Upper lobe of right lung (tissue), 1 donor: ENCODE measurements at regions not wholly inside any gene's neighbourhood (a gene's known extent, or its start where the extent isn't known, plus 50 kb on each side); places are given as distances from the start of the nearest gene placed in this dataset.
A peak's percentile ranks its signal among the peaks of the same experiment; 100 is the strongest.
"Not testable (repeated sequence)": the region's sequence is repeated elsewhere in the genome, so short reads cannot be mapped to it uniquely, and the experiment has no call there.

Source experiments
- ATAC-seq: fragments of 200-7000 bp; cut with Tn5 transposase; one replicate; pipeline ENCODE4 v1.9.1; 2020; ENCODE audit warnings: mild to moderate bottlenecking, moderate library complexity
- DNase-seq: peaks from one replicate; pipeline ENCODE4 v3.0.0-alpha.2; 2020
- H3K27ac ChIP-seq: fragments of 200-600 bp; one replicate; pipeline ENCODE4 v1.8.0; 2022
- H3K27me3 ChIP-seq: fragments of 200-600 bp; one replicate; pipeline ENCODE4 v1.8.0; 2022; ENCODE audit warnings: mild to moderate bottlenecking
- H3K36me3 ChIP-seq: fragments of 200-600 bp; one replicate; pipeline ENCODE4 v1.8.0; 2022
- H3K4me1 ChIP-seq: fragments of 200-600 bp; one replicate; pipeline ENCODE4 v1.8.0; 2022
- H3K4me3 ChIP-seq: fragments of 200-600 bp; one replicate; pipeline ENCODE4 v1.8.0; 2022; ENCODE audit warnings: mild to moderate bottlenecking
- H3K9me3 ChIP-seq: fragments of 200-600 bp; one replicate; pipeline ENCODE4 v1.8.0; 2022
- intact Hi-C: fragments of 100-400 bp; cut with DNase I; formaldehyde crosslinking; loops from one replicate; pipeline ENCODE4 v1.11.0; 2022
- TF ChIP-seq, protein P1 (sequence below): fragments of 200-600 bp; IDR thresholded peaks from one replicate; pipeline ENCODE4 v1.8.0; 2022; ENCODE audit warnings: antibody characterized with exemption
- donor health status: DM: no; HTN: yes; CAD: no; lungs with severe emphysema.

DNA sequence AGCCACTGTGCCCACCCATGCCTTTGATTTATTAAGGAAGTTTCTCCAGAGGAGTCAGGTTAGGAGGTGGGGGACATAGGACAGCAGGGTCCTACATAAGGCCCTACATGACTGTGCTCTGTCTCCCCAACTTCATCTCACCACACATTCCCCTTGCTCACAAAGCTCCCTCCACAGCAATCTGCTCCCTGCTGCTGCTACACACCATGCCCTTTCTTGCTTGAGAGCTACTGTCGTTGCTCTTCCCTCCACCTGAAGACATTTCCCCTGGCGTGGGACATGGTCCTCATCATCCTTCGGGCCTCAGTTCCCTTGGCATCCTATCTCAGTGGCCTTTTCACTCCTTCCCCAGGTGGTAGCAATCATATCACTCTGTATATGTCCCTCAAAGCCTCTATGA, 75.9 kb upstream of the DAPK1 start:
- Histone ChIP-seq H3K27ac (no peak overlapping the region), H3K4me3 (no peak overlapping the region), H3K36me3 (no peaks in the 10 kb centered on the region), H3K9me3 (no peaks in the 10 kb centered on the region), H3K4me1 (no peaks in the 10 kb centered on the region), H3K27me3 (no peaks in the 10 kb centered on the region)
- no peak for ATAC-seq
- intact Hi-C loops: no loop called here
- TF ChIP-seq, protein P1, sequence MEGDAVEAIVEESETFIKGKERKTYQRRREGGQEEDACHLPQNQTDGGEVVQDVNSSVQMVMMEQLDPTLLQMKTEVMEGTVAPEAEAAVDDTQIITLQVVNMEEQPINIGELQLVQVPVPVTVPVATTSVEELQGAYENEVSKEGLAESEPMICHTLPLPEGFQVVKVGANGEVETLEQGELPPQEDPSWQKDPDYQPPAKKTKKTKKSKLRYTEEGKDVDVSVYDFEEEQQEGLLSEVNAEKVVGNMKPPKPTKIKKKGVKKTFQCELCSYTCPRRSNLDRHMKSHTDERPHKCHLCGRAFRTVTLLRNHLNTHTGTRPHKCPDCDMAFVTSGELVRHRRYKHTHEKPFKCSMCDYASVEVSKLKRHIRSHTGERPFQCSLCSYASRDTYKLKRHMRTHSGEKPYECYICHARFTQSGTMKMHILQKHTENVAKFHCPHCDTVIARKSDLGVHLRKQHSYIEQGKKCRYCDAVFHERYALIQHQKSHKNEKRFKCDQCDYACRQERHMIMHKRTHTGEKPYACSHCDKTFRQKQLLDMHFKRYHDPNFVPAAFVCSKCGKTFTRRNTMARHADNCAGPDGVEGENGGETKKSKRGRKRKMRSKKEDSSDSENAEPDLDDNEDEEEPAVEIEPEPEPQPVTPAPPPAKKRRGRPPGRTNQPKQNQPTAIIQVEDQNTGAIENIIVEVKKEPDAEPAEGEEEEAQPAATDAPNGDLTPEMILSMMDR: no peak
- no peak for DNase-seq

DNA sequence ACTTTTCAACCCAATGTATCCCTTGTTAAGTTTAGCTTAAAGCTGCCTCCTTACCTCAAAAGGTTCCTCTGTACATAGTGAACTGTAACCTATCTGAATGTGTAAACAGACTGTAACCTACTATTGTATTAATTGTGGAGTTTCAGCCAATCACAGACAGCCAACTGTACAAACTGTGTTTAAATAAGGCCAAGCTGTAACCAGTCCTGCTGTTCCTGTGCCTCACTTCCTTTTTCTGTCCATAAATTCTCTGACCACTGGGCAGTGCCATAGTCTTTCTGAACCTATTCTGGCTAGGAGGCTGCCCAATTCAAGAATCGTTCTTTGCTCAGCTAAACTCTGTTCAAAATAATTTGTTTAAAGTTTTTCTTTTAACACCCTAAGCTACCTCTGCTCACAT, 74.7 kb upstream of the DAPK1 start:
- no peaks in the 10 kb centered on the region for H3K9me3 ChIP-seq
- ATAC-seq (no peak), DNase-seq (no peak)
- no peak overlapping the region for H3K27ac ChIP-seq
- H3K36me3 ChIP-seq: no peaks in the 10 kb centered on the region
- H3K27me3 ChIP-seq: no peaks in the 10 kb centered on the region
- intact Hi-C loops: no loop called here
- H3K4me1 ChIP-seq: no peaks in the 10 kb centered on the region
- TF ChIP-seq, protein P1: peak; percentile 5
- no peak overlapping the region for H3K4me3 ChIP-seq

DNA sequence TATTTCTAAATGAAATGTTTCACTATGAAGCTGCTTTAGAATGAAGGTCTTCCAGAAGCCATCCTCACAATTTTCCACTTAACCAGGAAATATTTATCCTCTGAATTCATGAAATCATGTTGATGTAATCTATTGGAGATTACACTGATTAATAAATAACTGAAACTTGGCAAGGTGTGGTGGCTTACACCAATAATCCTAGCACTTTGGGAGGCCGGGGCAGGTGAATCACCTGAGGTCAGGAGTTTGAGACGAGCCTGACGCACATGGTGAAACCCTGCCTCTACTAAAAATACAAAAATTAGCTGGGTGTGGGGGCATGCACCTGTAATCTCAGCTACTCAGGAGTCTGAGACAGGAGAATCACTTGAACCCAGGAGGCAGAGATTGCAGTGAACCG, 73.8 kb upstream of the DAPK1 start:
- H3K4me3 ChIP-seq, H3K27ac ChIP-seq, intact Hi-C loops, H3K4me1 ChIP-seq, ATAC-seq, DNase-seq, H3K27me3 ChIP-seq, H3K36me3 ChIP-seq, H3K9me3 ChIP-seq: not testable (repeated sequence)

DNA sequence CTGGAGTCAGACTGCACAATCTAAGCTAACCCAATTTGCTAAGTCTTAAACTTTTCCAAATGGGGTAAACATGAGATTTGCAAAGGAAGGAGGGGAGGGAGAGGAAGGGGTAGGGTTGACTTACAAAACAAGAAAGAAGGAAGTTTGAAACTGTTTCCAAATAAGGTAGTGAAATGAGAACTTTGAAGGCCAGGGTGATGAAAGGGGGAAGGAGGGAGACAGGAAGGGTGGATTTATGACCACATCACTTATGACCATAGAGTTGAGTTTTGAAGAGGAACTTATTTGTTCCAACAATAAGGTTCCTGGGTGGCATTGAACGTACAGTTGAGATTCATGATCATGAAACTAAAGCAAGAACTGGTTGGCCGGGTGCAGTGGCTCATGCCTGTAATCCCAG, 72.5 kb upstream of the DAPK1 start:
- Histone ChIP-seq H3K27me3 (no peaks in the 10 kb centered on the region), H3K4me3 (no peak overlapping the region), H3K27ac (no peak overlapping the region), H3K4me1 (no peaks in the 10 kb centered on the region), H3K36me3 (no peaks in the 10 kb centered on the region), H3K9me3 (no peaks in the 10 kb centered on the region)
- peak; percentile 64 for ATAC-seq
- intact Hi-C loops: no loop called here
- DNase-seq: no peak
- TF ChIP-seq, protein P1: no peak

DNA sequence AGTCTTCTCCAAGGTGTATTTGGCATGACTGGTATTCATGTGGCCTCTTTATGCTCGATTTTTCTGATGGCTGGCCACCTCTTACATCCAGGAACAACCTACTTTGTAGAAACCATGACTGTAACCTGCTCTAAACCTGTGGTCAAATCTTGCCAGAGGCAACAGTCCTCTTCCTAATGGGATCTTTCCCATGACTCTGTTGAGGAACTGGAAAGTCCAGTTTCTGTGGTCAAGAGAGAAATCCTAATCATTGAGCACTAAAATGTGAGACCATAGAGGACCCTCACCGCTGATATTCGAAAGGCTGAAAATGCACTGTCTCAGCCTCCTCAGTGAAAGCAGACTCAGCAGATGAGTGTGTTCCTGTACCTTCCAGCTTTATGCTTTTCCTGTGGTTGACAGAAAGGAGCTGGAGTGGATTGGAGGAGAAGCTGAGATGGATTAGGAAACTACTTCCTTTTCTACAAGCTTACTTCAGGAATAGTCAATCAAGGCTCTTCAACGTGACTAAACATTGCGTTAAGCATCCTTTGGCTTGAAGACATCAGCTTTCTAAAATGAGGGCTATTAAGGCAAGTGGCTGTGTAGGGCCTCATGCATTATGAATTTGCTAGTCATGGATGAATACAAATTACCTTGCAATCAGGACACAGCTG, 69.7 kb upstream of the DAPK1 start:
- Histone ChIP-seq H3K9me3 (no peaks in the 10 kb centered on the region), H3K4me3 (no peak overlapping the region), H3K36me3 (no peaks in the 10 kb centered on the region), H3K4me1 (no peaks in the 10 kb centered on the region), H3K27me3 (no peaks in the 10 kb centered on the region), H3K27ac (no peak overlapping the region)
- DNase-seq: no peak
- intact Hi-C loops: no loop called here
- ATAC-seq: peak; percentile 17
- TF ChIP-seq, protein P1: no peak

DNA sequence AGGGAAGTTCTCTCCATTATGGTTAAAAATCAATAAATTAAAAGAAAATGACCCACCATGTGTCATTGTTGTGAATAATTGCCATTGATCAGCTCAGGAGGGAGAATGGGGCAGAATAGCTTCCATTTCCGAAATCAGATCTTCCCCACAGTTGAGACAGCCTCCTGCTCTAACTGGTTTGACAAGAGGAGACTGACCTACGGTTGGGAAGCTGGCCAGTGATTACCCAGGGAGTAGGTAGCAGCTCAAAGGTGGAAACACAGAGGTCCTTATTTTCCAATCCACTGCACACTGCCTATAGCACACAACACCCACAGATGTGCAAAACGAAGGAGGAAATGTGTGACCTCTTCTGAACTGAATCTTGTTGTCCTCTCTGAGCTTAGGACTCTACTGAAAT, 69.0 kb upstream of the DAPK1 start:
- H3K27me3 ChIP-seq: no peaks in the 10 kb centered on the region
- intact Hi-C loops: no loop called here
- H3K27ac ChIP-seq: no peak overlapping the region
- H3K36me3 ChIP-seq: no peaks in the 10 kb centered on the region
- no peak overlapping the region for H3K4me3 ChIP-seq
- TF ChIP-seq, protein P1: no peak
- H3K9me3 ChIP-seq: no peaks in the 10 kb centered on the region
- H3K4me1 ChIP-seq: no peaks in the 10 kb centered on the region
- DNase-seq (no peak), ATAC-seq (no peak)
